ENCODE measurements at regions not wholly inside any gene's neighbourhood (a gene's known extent, or its start where the extent isn't known, plus 50 kb on each side); places are given as distances from the start of the nearest gene placed in this dataset.

DNA sequence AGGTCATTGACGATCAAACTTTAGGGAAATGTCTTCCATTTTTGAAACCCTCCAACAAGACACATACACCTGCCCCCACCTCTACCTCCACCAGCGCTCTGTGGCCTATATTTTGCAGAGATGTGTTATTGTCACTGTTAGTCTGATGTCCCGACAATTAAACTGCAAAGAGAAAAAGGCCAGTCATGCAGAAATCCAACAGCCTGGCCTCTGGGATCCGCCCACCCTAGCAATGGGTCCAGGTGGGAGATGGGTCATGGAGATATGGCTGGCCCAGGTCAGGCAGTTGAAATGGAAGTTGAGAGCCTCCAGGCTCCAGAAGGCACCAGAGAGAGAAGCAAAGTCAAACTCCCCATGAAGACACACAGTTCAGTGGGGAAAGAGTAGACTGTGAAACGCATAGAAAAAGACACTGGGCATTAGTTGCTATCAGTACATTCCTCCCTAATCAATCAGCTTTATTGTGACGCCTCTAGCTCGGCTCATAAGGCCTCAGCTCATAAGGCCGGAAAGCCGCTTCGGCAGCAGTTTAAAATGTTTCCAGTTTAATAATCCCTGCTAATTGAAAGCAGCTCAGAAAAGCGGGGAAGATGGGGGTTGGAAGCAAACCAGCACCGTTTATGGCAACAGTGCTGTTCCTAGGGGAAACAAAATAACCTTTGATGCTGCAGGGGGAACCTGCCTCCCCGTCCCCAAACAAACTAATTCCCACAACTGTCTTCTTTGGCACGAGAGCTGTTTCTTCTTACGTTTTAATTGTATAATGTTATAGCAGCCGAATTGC lies 239.7 kb upstream of the ZNF507 start:
- Histone ChIP-seq H3K9me3 (replicated peaks; ENCODE audit: control insufficient read depth, low read depth, low read length) (no peaks in the 10 kb centered on the region), H3K36me3 (ENCODE audit: control insufficient read depth, insufficient read depth, low read length) (no peaks in the 10 kb centered on the region), H3K27ac (ENCODE audit: low read length) (no peak overlapping the region), H3K4me1 (ENCODE audit: control insufficient read depth, insufficient read depth, low read length) (peaks cover 4% of the 10 kb centered on the region), H3K4me3 (ENCODE audit: low read length) (no peak overlapping the region), H3K27me3 (ENCODE audit: control insufficient read depth, insufficient read depth, low read length) (peaks cover 6% of the 10 kb centered on the region)
- 29% methylated on average over 4 of the region's 16 CpGs for WGBS (ENCODE audit: insufficient coverage)
- DNase-seq: no peak

DNA sequence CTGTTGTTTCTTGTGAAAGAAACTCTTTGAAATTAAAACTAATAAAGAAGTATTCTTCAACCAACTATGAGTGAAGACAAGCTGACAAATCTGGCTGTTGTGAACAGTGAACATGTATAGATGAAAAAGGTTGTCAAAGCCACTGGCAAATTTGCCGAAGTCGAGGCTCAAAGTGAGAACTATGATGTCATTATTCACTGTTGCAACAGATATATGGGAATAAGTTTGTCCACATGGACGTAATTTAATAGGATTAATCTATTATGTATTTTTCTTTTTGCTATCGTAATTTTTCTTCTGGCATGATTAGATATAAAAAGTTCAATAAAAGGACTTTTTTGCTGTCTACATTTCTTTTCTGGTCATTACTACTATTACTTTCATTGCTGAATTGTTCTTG lies 223.2 kb upstream of the ZNF507 start:
- DNase-seq: no peak
- no peaks in the 10 kb centered on the region for H3K36me3 ChIP-seq (ENCODE audit: control insufficient read depth, insufficient read depth, low read length)
- H3K27ac ChIP-seq (ENCODE audit: low read length): no peak overlapping the region
- H3K4me1 ChIP-seq (ENCODE audit: control insufficient read depth, insufficient read depth, low read length): no peaks in the 10 kb centered on the region
- H3K4me3 ChIP-seq (ENCODE audit: low read length): no peak overlapping the region
- WGBS (ENCODE audit: insufficient coverage): 73% methylated on average over 2 of the region's 4 CpGs
- H3K27me3 ChIP-seq (ENCODE audit: control insufficient read depth, insufficient read depth, low read length): peaks cover 2% of the 10 kb centered on the region
- H3K9me3 ChIP-seq (replicated peaks; ENCODE audit: control insufficient read depth, low read depth, low read length): no peaks in the 10 kb centered on the region

DNA sequence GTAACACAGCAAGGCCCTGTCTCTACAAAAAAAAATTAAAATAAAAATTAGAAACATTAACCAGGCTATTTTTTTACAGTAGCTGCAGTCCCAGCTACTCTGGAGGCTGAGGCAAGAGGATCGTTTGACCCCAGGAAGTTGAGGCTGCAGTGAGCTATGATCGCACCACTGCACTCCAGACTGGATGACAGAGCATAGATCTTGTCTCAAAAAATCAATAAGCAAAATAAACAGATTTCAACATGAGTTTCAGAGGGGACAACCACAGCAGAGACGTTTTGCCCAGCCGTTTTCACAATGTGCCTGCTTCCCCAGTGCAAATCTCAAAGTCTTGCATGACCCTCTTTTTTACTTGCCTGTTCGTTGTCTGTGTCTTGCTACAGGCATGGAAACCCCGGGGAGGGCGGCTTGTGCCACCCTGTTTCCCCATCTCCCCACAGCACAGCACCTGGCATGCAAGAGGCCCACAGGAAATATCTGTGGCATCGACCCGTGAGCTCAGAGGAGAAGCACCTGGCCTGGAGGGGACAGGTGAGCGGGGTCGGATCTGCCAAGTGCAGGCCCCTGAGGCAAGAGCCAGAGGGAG lies 222.0 kb upstream of the ZNF507 start:
- Histone ChIP-seq H3K9me3 (replicated peaks; ENCODE audit: control insufficient read depth, low read depth, low read length) (no peaks in the 10 kb centered on the region), H3K27ac (ENCODE audit: low read length) (no peak overlapping the region), H3K27me3 (ENCODE audit: control insufficient read depth, insufficient read depth, low read length) (peaks cover 2% of the 10 kb centered on the region), H3K36me3 (ENCODE audit: control insufficient read depth, insufficient read depth, low read length) (no peaks in the 10 kb centered on the region), H3K4me3 (ENCODE audit: low read length) (no peak overlapping the region), H3K4me1 (ENCODE audit: control insufficient read depth, insufficient read depth, low read length) (no peaks in the 10 kb centered on the region)
- 72% methylated on average over 11 of the region's 11 CpGs for WGBS (ENCODE audit: insufficient coverage)
- no peak for DNase-seq

DNA sequence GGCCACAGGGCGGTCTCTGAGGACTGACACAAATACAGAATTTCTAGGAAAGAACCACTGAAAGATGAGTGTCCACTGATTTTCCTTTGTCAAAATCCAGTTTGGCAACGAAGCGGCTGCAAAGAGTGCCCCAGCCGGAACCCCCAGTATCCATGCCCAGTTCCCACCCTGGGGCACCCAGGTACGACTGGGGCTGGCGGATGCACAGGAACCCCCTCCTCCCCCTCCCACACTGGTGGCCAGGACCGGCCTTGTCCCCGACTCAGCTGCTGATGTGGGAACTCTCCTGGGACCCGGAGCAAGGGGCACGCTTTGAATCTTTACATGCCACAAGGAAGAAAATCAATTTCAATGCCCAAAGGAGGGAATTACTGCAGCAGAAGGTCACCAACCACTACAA lies 220.8 kb upstream of the ZNF507 start:
- Histone ChIP-seq H3K9me3 (replicated peaks; ENCODE audit: control insufficient read depth, low read depth, low read length) (no peaks in the 10 kb centered on the region), H3K27me3 (ENCODE audit: control insufficient read depth, insufficient read depth, low read length) (peaks cover 2% of the 10 kb centered on the region), H3K4me1 (ENCODE audit: control insufficient read depth, insufficient read depth, low read length) (no peaks in the 10 kb centered on the region), H3K4me3 (ENCODE audit: low read length) (no peak overlapping the region), H3K36me3 (ENCODE audit: control insufficient read depth, insufficient read depth, low read length) (no peaks in the 10 kb centered on the region), H3K27ac (ENCODE audit: low read length) (no peak overlapping the region)
- no peak for DNase-seq
- 91% methylated on average over 6 of the region's 10 CpGs for WGBS (ENCODE audit: insufficient coverage)

DNA sequence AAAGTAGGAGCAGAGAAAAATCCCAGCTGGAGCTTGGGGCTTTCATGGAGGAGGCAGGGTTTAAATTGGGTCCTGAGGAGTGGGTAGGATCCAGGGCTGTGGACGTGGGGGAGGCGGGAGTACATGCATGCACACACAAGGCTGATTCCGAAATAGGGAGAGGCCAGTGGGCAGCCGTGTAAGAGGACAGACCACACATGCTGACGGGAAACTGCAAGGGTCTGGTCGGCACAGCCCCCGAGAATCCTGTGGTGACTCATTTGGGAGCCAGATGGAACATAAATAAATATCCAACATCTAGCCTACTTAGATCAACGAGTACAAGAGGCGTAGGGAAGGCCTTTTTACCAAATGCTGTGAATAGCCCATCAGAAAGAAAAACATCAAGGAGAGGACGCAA lies 216.3 kb upstream of the ZNF507 start:
- no peaks in the 10 kb centered on the region for H3K36me3 ChIP-seq (ENCODE audit: control insufficient read depth, insufficient read depth, low read length)
- WGBS (ENCODE audit: insufficient coverage): 19% methylated on average over 9 of the region's 10 CpGs
- no peak overlapping the region for H3K27ac ChIP-seq (ENCODE audit: low read length)
- peak; percentile 24 for DNase-seq
- H3K9me3 ChIP-seq (replicated peaks; ENCODE audit: control insufficient read depth, low read depth, low read length): no peaks in the 10 kb centered on the region
- H3K4me3 ChIP-seq (ENCODE audit: low read length): no peak overlapping the region
- peaks cover 8% of the 10 kb centered on the region for H3K4me1 ChIP-seq (ENCODE audit: control insufficient read depth, insufficient read depth, low read length)
- no peaks in the 10 kb centered on the region for H3K27me3 ChIP-seq (ENCODE audit: control insufficient read depth, insufficient read depth, low read length)

DNA sequence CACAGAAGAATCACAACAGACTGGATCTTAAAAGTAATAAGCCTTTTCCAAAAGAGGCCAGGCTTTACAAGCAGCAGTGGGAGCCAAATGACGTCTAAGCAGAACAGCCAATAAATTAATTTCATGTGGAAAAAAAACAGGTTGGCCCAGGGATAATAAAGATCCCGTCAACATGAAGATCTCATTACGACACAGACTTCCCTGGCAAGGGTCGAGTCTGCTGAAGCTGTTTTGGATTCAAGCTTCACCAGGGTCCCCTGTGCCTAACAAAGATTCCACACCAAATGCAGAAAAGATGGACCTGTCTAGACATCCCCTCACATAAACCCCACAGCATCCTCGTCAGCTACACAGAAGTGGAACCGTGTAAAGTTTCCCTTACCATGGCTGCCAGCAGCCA lies 215.1 kb upstream of the ZNF507 start:
- no peaks in the 10 kb centered on the region for H3K9me3 ChIP-seq (replicated peaks; ENCODE audit: control insufficient read depth, low read depth, low read length)
- peaks cover 8% of the 10 kb centered on the region for H3K4me1 ChIP-seq (ENCODE audit: control insufficient read depth, insufficient read depth, low read length)
- peak overlapping the region; percentile 51 for H3K27ac ChIP-seq (ENCODE audit: low read length)
- peak; percentile 88 for DNase-seq
- 16% methylated on average over 2 of the region's 6 CpGs for WGBS (ENCODE audit: insufficient coverage)
- H3K4me3 ChIP-seq (ENCODE audit: low read length): no peak overlapping the region
- no peaks in the 10 kb centered on the region for H3K27me3 ChIP-seq (ENCODE audit: control insufficient read depth, insufficient read depth, low read length)
- no peaks in the 10 kb centered on the region for H3K36me3 ChIP-seq (ENCODE audit: control insufficient read depth, insufficient read depth, low read length)

DNA sequence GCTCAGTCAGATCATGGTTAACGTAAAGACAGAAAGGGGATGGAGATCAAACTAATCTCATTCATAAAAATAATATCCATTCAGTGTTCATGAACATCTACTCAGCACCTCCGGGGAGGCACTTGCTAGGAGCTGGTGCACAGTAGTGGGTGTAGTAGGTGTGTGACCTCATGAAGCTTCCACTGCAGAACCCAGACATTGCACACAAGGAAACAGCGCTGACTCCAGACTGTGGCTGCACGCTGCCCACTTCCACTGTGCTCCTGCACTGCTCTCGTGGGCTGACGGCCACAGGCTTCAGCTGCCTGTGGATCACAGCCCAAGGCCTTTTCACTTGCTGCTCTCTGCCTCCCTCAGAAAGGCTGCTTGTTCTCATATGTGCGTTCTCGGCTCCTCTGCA lies 214.4 kb upstream of the ZNF507 start:
- no peak overlapping the region for H3K27ac ChIP-seq (ENCODE audit: low read length)
- no peaks in the 10 kb centered on the region for H3K27me3 ChIP-seq (ENCODE audit: control insufficient read depth, insufficient read depth, low read length)
- no peak overlapping the region for H3K4me3 ChIP-seq (ENCODE audit: low read length)
- no peaks in the 10 kb centered on the region for H3K9me3 ChIP-seq (replicated peaks; ENCODE audit: control insufficient read depth, low read depth, low read length)
- H3K4me1 ChIP-seq (ENCODE audit: control insufficient read depth, insufficient read depth, low read length): peaks cover 8% of the 10 kb centered on the region
- H3K36me3 ChIP-seq (ENCODE audit: control insufficient read depth, insufficient read depth, low read length): no peaks in the 10 kb centered on the region
- peak; percentile 43 for DNase-seq
- WGBS (ENCODE audit: insufficient coverage): 31% methylated on average over 6 of the region's 8 CpGs

DNA sequence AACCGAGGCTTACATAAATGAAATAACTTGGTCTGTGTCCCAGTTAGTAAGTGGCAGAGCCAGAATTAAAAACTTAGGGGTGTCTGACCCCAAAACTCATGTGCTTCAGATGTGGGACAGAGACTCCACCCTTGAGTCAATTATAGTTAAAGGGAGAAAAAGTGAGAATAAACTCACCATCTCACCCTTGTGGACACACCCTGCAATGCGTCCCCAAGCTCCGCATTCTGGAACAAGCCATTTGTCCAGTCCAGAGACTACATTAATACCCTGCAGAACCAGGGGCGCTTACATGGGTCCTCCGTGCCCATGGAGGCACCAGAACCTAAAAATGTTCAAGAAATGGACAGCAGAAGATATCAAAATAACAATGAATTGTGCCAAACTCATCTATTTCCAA lies 207.0 kb upstream of the ZNF507 start:
- H3K36me3 ChIP-seq (ENCODE audit: control insufficient read depth, insufficient read depth, low read length): no peaks in the 10 kb centered on the region
- no peak for DNase-seq
- H3K4me1 ChIP-seq (ENCODE audit: control insufficient read depth, insufficient read depth, low read length): no peaks in the 10 kb centered on the region
- no peaks in the 10 kb centered on the region for H3K27me3 ChIP-seq (ENCODE audit: control insufficient read depth, insufficient read depth, low read length)
- no peak overlapping the region for H3K27ac ChIP-seq (ENCODE audit: low read length)
- H3K4me3 ChIP-seq (ENCODE audit: low read length): no peak overlapping the region
- H3K9me3 ChIP-seq (replicated peaks; ENCODE audit: control insufficient read depth, low read depth, low read length): no peaks in the 10 kb centered on the region
- WGBS (ENCODE audit: insufficient coverage): 70% methylated on average over 3 of the region's 5 CpGs

DNA sequence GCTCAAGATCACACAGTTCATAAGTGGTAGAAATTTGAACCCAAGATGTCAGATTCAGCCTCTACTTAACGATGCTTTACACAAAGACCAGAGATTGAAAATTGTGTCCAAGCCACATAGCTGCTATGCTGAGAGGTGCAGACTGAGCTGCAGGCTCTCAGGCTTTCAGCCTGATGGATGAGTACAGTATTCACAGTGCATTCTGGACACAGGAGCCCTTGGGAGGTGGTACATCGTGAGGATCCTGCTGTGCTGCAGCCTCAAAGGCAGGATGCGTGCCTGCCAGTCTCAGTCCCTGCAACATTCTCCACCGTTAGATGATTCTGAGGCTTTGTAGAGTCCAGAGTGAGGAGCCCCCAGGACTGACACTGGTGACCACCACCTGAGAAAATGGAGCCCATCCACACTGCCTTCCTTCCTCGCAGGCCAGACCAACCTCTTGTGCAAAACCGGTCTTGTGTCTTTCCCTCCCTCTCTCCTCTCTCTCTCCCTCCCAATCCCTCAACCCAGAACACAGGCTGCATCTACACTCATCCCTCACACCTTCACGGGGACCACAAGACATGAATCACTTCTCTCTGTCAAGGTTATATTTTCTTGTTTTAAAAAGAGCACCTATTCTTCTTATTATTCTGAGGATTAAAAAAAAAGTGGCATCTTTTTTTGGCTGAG lies 203.4 kb upstream of the ZNF507 start:
- Histone ChIP-seq H3K4me1 (ENCODE audit: control insufficient read depth, insufficient read depth, low read length) (no peaks in the 10 kb centered on the region), H3K27ac (ENCODE audit: low read length) (no peak overlapping the region), H3K9me3 (replicated peaks; ENCODE audit: control insufficient read depth, low read depth, low read length) (peaks cover 11% of the 10 kb centered on the region), H3K27me3 (ENCODE audit: control insufficient read depth, insufficient read depth, low read length) (no peaks in the 10 kb centered on the region), H3K36me3 (ENCODE audit: control insufficient read depth, insufficient read depth, low read length) (no peaks in the 10 kb centered on the region), H3K4me3 (ENCODE audit: low read length) (no peak overlapping the region)
- DNase-seq: no peak
- 67% methylated on average over 4 of the region's 7 CpGs for WGBS (ENCODE audit: insufficient coverage)

DNA sequence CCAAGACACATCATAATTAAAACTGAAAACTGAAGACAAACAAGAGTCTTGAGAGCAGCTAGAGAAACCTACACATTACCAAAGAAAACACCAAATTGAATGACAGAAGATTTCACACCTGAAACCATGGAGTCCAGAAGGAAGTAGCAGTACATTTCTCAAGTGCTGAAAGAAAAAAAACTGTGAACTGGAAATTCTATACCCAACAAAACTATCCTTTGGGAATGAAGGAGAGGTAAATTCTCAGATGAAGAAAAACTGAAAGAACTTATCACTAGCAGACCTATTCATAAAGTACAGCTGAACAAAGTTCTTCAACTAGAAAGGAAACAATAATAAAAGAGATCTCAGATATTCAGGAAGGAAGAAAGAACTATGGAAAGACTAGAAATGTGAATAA lies 198.7 kb upstream of the ZNF507 start:
- Histone ChIP-seq H3K4me3 (ENCODE audit: low read length) (no peak overlapping the region), H3K36me3 (ENCODE audit: control insufficient read depth, insufficient read depth, low read length) (no peaks in the 10 kb centered on the region), H3K27me3 (ENCODE audit: control insufficient read depth, insufficient read depth, low read length) (no peaks in the 10 kb centered on the region), H3K27ac (ENCODE audit: low read length) (no peak overlapping the region), H3K4me1 (ENCODE audit: control insufficient read depth, insufficient read depth, low read length) (no peaks in the 10 kb centered on the region), H3K9me3 (replicated peaks; ENCODE audit: control insufficient read depth, low read depth, low read length) (peaks cover 16% of the 10 kb centered on the region)
- DNase-seq: no peak

All from muscle of leg (tissue), 3 donors.